IgD-negative memory B cell (primary cell): ENCODE measurements at regions not wholly inside any gene's neighbourhood (a gene's known extent, or its start where the extent isn't known, plus 50 kb on each side); places are given as distances from the start of the nearest gene placed in this dataset.
"Not testable (repeated sequence)": the region's sequence is repeated elsewhere in the genome, so short reads cannot be mapped to it uniquely, and the experiment has no call there.

ENCODE experiments used
- H3K27ac Mint-ChIP-seq, 3 donors: one replicate each; pipeline ENCODE4 v1.8.0; 2020 to 2022; ENCODE audit warnings: mild to moderate bottlenecking in 3 of 3, mixed read lengths in 3 of 3, moderate library complexity in 1 of 3
- H3K27me3 Mint-ChIP-seq: one replicate; pipeline ENCODE4 v1.8.0; 2021; ENCODE audit warnings: mixed read lengths
- H3K36me3 Mint-ChIP-seq: one replicate; pipeline ENCODE4 v1.8.0; 2020; ENCODE audit warnings: mild to moderate bottlenecking, mixed read lengths
- H3K4me1 Mint-ChIP-seq, 3 donors: one replicate each; pipeline ENCODE4 v1.8.0; 2020 to 2022; ENCODE audit warnings: mixed read lengths in 3 of 3, mild to moderate bottlenecking in 1 of 3
- H3K4me3 Mint-ChIP-seq, 4 donors: one replicate each; pipeline ENCODE4 v1.8.0; 2020 to 2022; ENCODE audit warnings: mild to moderate bottlenecking in 4 of 4, mixed read lengths in 4 of 4, moderate library complexity in 3 of 4
- H3K9me3 Mint-ChIP-seq, 3 donors: one replicate each; pipeline ENCODE4 v1.8.0; 2020 to 2021; ENCODE audit warnings: mixed read lengths in 3 of 3, mild to moderate bottlenecking in 1 of 3

GRCh38 chr16:59148056-59148768 is 414.1 kb upstream of the GOT2 start:
- Mint-ChIP-seq H3K27ac (no peak overlapping the region), H3K9me3 (peaks cover 0 to 5% (median 1%) of the 10 kb centered on the region in 3 donors), H3K4me1 (peaks cover 0 to 2% (median 0%) of the 10 kb centered on the region in 3 donors), H3K27me3 (no peaks in the 10 kb centered on the region), H3K36me3 (no peaks in the 10 kb centered on the region), H3K4me3 (no peak overlapping the region)

- no peaks in the 10 kb centered on the region for H3K36me3 Mint-ChIP-seq
- H3K4me1 Mint-ChIP-seq, result no peaks in the 10 kb centered on the region
- H3K27me3 Mint-ChIP-seq, result no peaks in the 10 kb centered on the region
- H3K4me3 Mint-ChIP-seq, result no peak overlapping the region
- H3K9me3 Mint-ChIP-seq, result peaks cover 0 to 5% (median 1%) of the 10 kb centered on the region in 3 donors
- no peak overlapping the region for H3K27ac Mint-ChIP-seq
These were observed 412.0 kb upstream of the GOT2 start for GRCh38 chr16:59146140-59146539.

DNA sequence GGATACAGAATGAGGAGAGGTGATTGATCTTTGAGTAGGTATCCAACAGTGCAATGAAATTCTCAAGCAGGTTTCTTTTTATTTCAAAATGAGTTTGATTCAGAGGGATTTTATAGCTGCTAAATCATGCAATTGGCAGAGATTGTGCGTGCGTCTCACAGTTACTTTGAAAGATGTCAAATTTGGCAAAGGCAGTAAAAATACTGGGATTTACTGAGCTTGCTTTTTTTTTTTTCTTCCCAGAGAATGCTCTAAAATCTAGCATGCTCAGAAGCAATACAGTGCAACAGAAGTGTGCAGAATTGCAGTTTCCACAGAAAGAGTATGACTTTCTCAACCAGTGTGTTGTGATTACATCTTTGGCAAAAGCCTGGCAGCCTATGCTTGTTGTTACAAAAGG is 410.7 kb upstream of the GOT2 start:
- Mint-ChIP-seq H3K4me3 (peak overlapping the region in 1 of 4 donors; percentile 23), H3K27me3 (no peaks in the 10 kb centered on the region), H3K36me3 (no peaks in the 10 kb centered on the region), H3K4me1 (no peaks in the 10 kb centered on the region), H3K27ac (no peak overlapping the region), H3K9me3 (peaks cover 0 to 9% (median 8%) of the 10 kb centered on the region in 3 donors)

GRCh38 chr16:59144326-59144725 is 410.2 kb upstream of the GOT2 start:
- Mint-ChIP-seq H3K4me3 (peak overlapping the region in 1 of 4 donors; percentile 23), H3K27ac (no peak overlapping the region), H3K4me1 (no peaks in the 10 kb centered on the region), H3K27me3 (no peaks in the 10 kb centered on the region), H3K36me3 (no peaks in the 10 kb centered on the region), H3K9me3 (peaks cover 0 to 13% (median 8%) of the 10 kb centered on the region in 3 donors)

DNA sequence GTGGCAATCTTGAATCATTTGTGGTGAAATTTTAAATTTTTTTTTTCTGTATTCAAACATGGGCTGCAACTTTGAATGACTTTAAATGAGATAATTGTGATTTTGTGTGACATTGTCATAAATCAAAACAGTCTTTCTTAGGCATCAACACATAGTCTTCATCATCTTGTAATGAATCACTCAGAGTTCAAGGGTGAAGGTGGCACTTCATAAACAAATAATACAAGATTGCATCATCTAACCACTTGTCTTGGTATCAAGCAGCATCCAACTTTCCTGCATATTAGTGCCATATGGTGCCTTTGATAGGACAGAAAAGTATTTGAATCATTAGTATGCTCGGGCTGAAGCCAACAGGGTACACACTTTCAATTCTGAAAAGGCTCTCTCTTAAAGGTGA is 392.4 kb upstream of the GOT2 start:
- Mint-ChIP-seq H3K9me3 (peaks cover 0 to 7% (median 0%) of the 10 kb centered on the region in 3 donors), H3K4me1 (no peaks in the 10 kb centered on the region), H3K27me3 (no peaks in the 10 kb centered on the region), H3K36me3 (no peaks in the 10 kb centered on the region), H3K4me3 (no peak overlapping the region), H3K27ac (no peak overlapping the region)

- Mint-ChIP-seq H3K9me3 (peaks cover 0 to 5% (median 0%) of the 10 kb centered on the region in 3 donors), H3K27me3 (no peaks in the 10 kb centered on the region), H3K36me3 (no peaks in the 10 kb centered on the region), H3K27ac (no peak overlapping the region), H3K4me1 (no peaks in the 10 kb centered on the region), H3K4me3 (no peak overlapping the region)
These were observed 389.9 kb upstream of the GOT2 start for GRCh38 chr16:59124056-59124455.

GRCh38 chr16:59123479-59123878 is 389.4 kb upstream of the GOT2 start:
- Mint-ChIP-seq H3K4me1 (no peaks in the 10 kb centered on the region), H3K36me3 (no peaks in the 10 kb centered on the region), H3K27ac (no peak overlapping the region), H3K9me3 (peaks cover 0 to 5% (median 0%) of the 10 kb centered on the region in 3 donors), H3K27me3 (no peaks in the 10 kb centered on the region), H3K4me3 (no peak overlapping the region)

- H3K4me3 Mint-ChIP-seq, result no peak overlapping the region
- H3K36me3 Mint-ChIP-seq, result no peaks in the 10 kb centered on the region
- H3K27me3 Mint-ChIP-seq, result no peaks in the 10 kb centered on the region
- H3K9me3 Mint-ChIP-seq, result peaks cover 0 to 5% (median 0%) of the 10 kb centered on the region in 3 donors
- no peaks in the 10 kb centered on the region for H3K4me1 Mint-ChIP-seq
- H3K27ac Mint-ChIP-seq, result no peak overlapping the region
These were observed 388.1 kb upstream of the GOT2 start for GRCh38 chr16:59122262-59122537.

- no peak overlapping the region for H3K27ac Mint-ChIP-seq
- H3K9me3 Mint-ChIP-seq, result peaks cover 0 to 5% (median 0%) of the 10 kb centered on the region in 3 donors
- no peaks in the 10 kb centered on the region for H3K27me3 Mint-ChIP-seq
- no peaks in the 10 kb centered on the region for H3K4me1 Mint-ChIP-seq
- no peaks in the 10 kb centered on the region for H3K36me3 Mint-ChIP-seq
- no peak overlapping the region for H3K4me3 Mint-ChIP-seq
These were observed 387.5 kb upstream of the GOT2 start for GRCh38 chr16:59121411-59122261.

DNA sequence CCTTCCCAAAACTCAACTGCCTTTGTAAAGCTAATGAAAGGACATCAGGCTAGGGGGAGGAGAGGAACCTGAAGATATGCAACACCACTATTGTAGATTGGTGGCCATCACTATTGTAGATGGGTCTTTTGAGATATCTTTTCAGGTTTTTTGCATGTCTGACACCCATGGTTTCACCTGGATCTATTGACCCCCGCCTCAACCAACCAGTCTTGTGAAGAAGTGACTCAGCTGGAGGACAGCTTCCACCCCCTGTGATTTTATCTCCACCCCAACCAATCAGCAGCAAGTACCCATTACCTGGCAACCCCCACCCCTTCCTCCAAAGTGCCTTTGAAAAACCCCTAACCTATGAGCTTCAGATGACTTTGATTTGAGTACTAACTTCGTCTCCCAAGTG is 382.6 kb upstream of the GOT2 start:
- Mint-ChIP-seq H3K4me3 (no peak overlapping the region), H3K36me3 (no peaks in the 10 kb centered on the region), H3K9me3 (peaks cover 0 to 8% (median 0%) of the 10 kb centered on the region in 3 donors), H3K27me3 (no peaks in the 10 kb centered on the region), H3K27ac (no peak overlapping the region), H3K4me1 (no peaks in the 10 kb centered on the region)

- H3K36me3 Mint-ChIP-seq, result no peaks in the 10 kb centered on the region
- no peak overlapping the region for H3K27ac Mint-ChIP-seq
- H3K4me1 Mint-ChIP-seq, result no peaks in the 10 kb centered on the region
- H3K4me3 Mint-ChIP-seq, result no peak overlapping the region
- no peaks in the 10 kb centered on the region for H3K27me3 Mint-ChIP-seq
- peaks cover 0 to 4% (median 0%) of the 10 kb centered on the region in 3 donors for H3K9me3 Mint-ChIP-seq
These were observed 380.7 kb upstream of the GOT2 start for GRCh38 chr16:59114790-59115189.

- no peak overlapping the region for H3K27ac Mint-ChIP-seq
These were observed 379.0 kb upstream of the GOT2 start for GRCh38 chr16:59113004-59113670.

GRCh38 chr16:59111280-59111679 is 377.2 kb upstream of the GOT2 start:
- H3K27ac Mint-ChIP-seq, result no peak overlapping the region
- no peaks in the 10 kb centered on the region for H3K27me3 Mint-ChIP-seq
- no peak overlapping the region for H3K4me3 Mint-ChIP-seq
- peaks cover 0 to 3% (median 0%) of the 10 kb centered on the region in 3 donors for H3K9me3 Mint-ChIP-seq
- no peaks in the 10 kb centered on the region for H3K36me3 Mint-ChIP-seq
- no peaks in the 10 kb centered on the region for H3K4me1 Mint-ChIP-seq

More at GRCh38 chr16:59113004-59113670, 379.0 kb upstream of the GOT2 start:
- no peaks in the 10 kb centered on the region for H3K36me3 Mint-ChIP-seq
- H3K9me3 Mint-ChIP-seq, result peaks cover 0 to 3% (median 0%) of the 10 kb centered on the region in 3 donors
- no peak overlapping the region for H3K4me3 Mint-ChIP-seq
- no peaks in the 10 kb centered on the region for H3K4me1 Mint-ChIP-seq
- H3K27me3 Mint-ChIP-seq, result no peaks in the 10 kb centered on the region

GRCh38 chr16:59108374-59108773 is 374.3 kb upstream of the GOT2 start:
- H3K4me1 Mint-ChIP-seq, result no peaks in the 10 kb centered on the region
- peaks cover 0 to 3% (median 0%) of the 10 kb centered on the region in 3 donors for H3K9me3 Mint-ChIP-seq
- H3K4me3 Mint-ChIP-seq, result no peak overlapping the region
- no peak overlapping the region for H3K27ac Mint-ChIP-seq
- H3K27me3 Mint-ChIP-seq, result no peaks in the 10 kb centered on the region
- no peaks in the 10 kb centered on the region for H3K36me3 Mint-ChIP-seq

DNA sequence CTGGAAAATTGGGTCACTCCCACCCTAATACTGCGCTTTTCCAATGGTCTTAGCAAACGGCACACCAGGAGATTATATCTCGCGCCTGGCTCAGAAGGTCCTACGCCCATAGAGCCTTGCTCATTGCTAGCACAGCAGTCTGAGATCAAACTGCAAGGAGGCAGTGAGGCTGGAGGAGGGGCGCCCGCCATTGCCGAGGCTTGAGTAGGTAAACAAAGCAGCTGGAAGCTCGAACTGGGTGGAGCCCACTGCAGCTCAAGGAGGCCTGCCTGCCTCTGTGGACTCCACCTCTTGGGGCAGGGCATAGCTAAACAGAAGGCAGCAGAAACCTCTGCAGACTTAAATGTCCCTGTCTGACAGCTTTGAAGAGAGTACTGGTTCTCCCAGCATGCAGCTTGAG is 362.6 kb upstream of the GOT2 start:
- peaks cover 2 to 10% (median 6%) of the 10 kb centered on the region in 3 donors for H3K9me3 Mint-ChIP-seq
- H3K4me3 Mint-ChIP-seq, H3K27me3 Mint-ChIP-seq, H3K36me3 Mint-ChIP-seq, H3K27ac Mint-ChIP-seq, H3K4me1 Mint-ChIP-seq: not testable (repeated sequence)
